Adrenal gland (tissue), 5 donors: ENCODE measurements at regions not wholly inside any gene's neighbourhood (a gene's known extent, or its start where the extent isn't known, plus 50 kb on each side); places are given as distances from the start of the nearest gene placed in this dataset.

Source experiments
- POLR2A ChIP-seq, 2 donors: fragments of 450-650 bp; IDR thresholded peaks; one replicate each; pipeline ENCODE4 v1.6.1; 2017; ENCODE audit warnings: antibody characterized with exemption in 2 of 2, mild to moderate bottlenecking in 2 of 2, moderate library complexity in 1 of 2
- TF ChIP-seq, protein P1 (sequence below), 6 experiments: fragments of 450-650 bp in 4 of 6; fragments of 200-600 bp in 2 of 6; sonication (generic) in 1 of 6; IDR thresholded peaks; 1 replicate in 5 of 6; 2 replicates in 1 of 6; pipeline versions ENCODE4 v1.5.1 to v1.8.0; 2016 to 2021; ENCODE audit warnings: antibody characterized with exemption in 6 of 6, mild to moderate bottlenecking in 2 of 6, moderate library complexity in 1 of 6
- donor health status: DM: no; HTN: no; CAD: no.

DNA sequence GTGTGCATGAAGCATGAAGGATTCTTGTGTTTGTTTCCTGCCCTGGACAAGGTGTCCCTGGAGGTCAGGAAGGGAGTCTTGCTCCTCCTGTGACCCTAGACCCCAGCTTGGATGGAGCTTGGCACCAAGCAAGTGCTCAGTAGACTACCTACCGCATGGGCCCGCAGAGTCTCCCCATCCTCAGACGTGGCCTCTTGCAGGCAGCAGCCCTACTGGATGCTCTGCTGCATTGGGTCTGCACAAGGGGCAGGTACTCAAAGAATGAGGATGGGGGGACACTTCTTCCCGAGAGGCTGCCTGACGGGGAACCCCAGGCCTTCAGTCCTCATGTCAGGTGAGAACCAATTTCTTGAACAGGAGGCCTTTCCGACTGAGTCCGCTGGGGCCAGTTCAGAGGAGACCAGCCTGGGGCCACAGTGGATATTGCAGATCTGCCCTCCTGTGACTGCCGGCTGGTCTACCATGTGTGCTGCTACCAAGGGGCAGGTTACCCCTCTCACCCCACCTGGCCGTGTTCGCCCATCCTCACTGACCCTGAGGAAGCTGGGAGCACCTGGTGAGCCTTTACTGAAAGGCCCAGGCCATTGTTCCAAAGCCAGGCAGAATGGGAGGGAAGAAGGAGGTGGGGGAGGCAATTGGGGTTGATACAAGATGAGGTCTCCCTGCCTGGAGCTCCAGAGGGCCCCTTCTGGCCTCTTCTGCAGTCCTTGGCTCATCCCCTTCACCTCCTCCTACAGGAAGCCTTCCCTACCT lies 206.3 kb downstream of the RAB11FIP4 start:
- TF ChIP-seq, protein P1, sequence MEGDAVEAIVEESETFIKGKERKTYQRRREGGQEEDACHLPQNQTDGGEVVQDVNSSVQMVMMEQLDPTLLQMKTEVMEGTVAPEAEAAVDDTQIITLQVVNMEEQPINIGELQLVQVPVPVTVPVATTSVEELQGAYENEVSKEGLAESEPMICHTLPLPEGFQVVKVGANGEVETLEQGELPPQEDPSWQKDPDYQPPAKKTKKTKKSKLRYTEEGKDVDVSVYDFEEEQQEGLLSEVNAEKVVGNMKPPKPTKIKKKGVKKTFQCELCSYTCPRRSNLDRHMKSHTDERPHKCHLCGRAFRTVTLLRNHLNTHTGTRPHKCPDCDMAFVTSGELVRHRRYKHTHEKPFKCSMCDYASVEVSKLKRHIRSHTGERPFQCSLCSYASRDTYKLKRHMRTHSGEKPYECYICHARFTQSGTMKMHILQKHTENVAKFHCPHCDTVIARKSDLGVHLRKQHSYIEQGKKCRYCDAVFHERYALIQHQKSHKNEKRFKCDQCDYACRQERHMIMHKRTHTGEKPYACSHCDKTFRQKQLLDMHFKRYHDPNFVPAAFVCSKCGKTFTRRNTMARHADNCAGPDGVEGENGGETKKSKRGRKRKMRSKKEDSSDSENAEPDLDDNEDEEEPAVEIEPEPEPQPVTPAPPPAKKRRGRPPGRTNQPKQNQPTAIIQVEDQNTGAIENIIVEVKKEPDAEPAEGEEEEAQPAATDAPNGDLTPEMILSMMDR (IDR thresholded peaks at IDR 0.05): no peak
- no peak for TF ChIP-seq POLR2A (IDR thresholded peaks at IDR 0.05)
